HuH-7 (cell line): ENCODE measurements at regions not wholly inside any gene's neighbourhood (a gene's known extent, or its start where the extent isn't known, plus 50 kb on each side); places are given as distances from the start of the nearest gene placed in this dataset.
"Not testable (repeated sequence)": the region's sequence is repeated elsewhere in the genome, so short reads cannot be mapped to it uniquely, and the experiment has no call there.

Experiments used
- DNase-seq: peaks from one replicate; pipeline ENCODE4 v3.0.0; 2011; ENCODE audit warnings: low spot score

DNA sequence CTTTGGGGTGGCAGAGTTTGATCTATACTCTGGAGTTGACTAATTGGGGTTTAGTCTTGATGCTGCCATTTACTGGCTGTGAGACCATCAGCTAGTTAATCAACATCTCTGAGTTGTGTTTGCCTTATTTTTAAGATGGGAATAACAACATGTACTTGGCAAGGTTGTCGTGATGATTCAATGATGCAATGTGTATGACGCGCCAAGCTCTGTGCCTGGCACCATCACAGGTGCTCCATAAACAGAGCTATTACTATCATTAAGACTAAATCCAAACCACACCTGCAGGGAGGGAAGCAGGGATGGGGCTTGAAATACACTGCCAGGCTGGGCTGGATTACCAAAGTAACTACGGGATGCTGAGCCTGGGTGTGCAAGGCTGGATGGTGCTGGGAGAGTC lies 60.1 kb upstream of the E2F3 start:
- no peak for DNase-seq

DNA sequence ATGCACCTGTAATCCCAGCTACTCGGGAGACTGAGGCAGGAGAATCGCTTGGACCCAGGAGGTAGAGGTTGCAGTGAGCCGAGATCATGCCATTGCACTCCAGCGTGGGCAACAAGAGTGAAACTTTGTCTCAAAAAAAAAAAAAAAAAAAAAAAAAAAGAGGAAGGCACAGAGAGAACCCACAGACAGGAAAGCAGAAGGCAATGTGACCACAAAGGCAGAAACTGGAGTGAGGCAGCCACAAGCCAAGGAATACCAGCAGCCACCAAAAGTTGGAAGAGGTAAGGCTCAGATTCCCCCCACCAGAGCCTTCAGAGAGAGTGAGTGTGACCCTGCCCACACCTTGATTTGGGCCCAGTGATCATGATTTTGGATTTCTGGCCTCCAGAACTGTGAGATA lies 54.7 kb upstream of the E2F3 start:
- not testable (repeated sequence) for DNase-seq

DNA sequence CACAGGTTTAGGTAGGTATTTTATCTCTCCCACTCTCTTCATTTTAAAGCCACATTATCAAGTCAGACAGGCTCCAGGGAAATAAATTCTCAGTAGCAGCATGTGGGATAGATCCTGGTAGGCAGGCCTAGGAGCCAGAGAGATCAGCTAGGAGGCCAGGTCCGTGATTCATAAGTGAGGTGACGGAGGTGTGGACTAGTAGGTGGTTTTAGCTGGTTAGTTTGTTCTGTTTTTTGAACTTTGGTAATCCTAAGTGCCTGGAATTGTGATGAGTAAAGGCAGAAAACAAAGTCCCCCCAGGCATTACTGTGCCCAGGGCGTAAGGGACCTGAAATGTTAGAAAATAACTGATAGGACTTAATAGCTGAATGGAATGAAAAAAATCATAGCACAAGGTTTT lies 53.6 kb upstream of the E2F3 start:
- DNase-seq = no peak

DNA sequence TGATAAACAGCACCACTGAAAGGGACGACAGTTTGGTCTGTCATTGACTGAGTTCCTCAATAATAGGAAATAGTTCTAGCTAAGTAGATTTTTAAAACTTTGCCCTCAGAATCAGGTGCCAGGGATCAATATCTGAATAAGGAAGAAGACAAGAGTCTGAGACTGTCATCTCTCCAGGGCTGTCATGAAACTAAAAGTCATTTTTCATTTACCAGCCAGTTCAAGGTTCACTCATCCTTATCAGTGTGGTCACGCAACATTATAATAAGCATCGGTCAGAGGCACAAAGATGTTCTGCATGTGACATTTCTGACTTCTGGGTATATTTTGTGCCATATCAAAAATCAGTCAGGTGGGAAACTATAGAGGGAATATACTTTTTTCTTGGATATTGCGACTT lies 52.5 kb upstream of the E2F3 start:
- DNase-seq = no peak

GRCh38 chr6:20350215-20350614 lies 51.5 kb upstream of the E2F3 start:
- DNase-seq = no peak

DNA sequence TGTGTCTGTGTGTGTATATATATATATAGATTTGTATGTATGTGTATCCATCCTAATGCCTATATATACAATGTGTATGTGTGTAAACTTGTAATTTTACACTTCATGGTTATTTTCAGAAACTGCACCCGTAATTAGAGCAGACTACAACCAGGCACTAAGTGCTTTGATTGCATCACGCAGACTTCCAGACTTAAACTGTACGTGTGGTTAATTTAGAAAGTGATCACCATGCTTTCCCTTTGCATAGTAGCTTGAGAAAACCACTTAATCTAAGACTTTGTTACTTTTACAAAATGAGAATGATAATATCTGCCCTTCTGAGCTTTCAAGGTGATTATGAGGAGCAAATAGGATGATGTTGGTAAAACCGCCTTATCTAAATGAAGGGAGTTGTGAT lies 50.1 kb upstream of the E2F3 start:
- no peak for DNase-seq
